Nephron progenitor cell (in vitro differentiated cells): ENCODE measurements at regions not wholly inside any gene's neighbourhood (a gene's known extent, or its start where the extent isn't known, plus 50 kb on each side); places are given as distances from the start of the nearest gene placed in this dataset.

Experiments used
- DNase-seq: peaks from one replicate; pipeline ENCODE4 v3.0.0; 2021
- H3K27ac Mint-ChIP-seq: 2 replicates; pipeline ENCODE4 v1.8.0; 2021; ENCODE audit warnings: mild to moderate bottlenecking, moderate library complexity, mixed read lengths
- H3K27me3 Mint-ChIP-seq: 2 replicates; pipeline ENCODE4 v1.8.0; 2021; ENCODE audit warnings: mild to moderate bottlenecking, low read depth, mixed read lengths; ENCODE audit not compliant: poor library complexity
- H3K36me3 Mint-ChIP-seq: 2 replicates; pipeline ENCODE4 v1.8.0; 2021; ENCODE audit warnings: low read depth, mixed read lengths
- H3K4me1 Mint-ChIP-seq: 2 replicates; pipeline ENCODE4 v1.8.0; 2021; ENCODE audit warnings: mixed read lengths
- H3K4me3 Mint-ChIP-seq: 2 replicates; pipeline ENCODE4 v1.8.0; 2021; ENCODE audit warnings: mild to moderate bottlenecking, moderate library complexity, mixed read lengths
- H3K9me3 Mint-ChIP-seq: 2 replicates; pipeline ENCODE4 v1.8.0; 2021; ENCODE audit warnings: mild to moderate bottlenecking, moderate library complexity, mixed read lengths
- TF ChIP-seq, protein P1 (sequence below): fragments of 200-600 bp; sonication (generic); IDR thresholded peaks from 2 replicates; pipeline ENCODE4 v1.5.0; 2021; ENCODE audit warnings: antibody characterized with exemption

DNA sequence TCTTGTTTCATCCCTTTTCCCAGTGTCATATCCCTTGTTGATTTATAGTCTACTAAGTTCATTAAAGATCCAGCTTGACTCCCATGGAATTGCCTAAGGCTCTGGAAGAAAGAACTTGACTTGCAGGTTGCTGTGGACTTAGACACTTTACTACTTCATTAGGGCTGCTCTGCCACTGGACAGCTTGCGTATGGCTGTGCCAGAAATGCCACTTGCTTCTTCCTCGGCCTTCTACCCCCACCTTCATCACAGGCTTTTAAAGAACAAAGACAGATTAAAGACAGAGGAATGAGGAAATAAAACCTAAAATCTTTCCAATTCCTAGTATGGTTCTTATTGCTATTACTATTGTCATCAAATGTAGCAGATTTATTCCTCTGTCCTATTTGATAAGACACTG lies 591.7 kb downstream of the BCL11A start:
- H3K9me3 Mint-ChIP-seq = no peaks in the 10 kb centered on the region
- no peak overlapping the region for H3K4me3 Mint-ChIP-seq
- DNase-seq = no peak
- no peak overlapping the region for H3K27ac Mint-ChIP-seq
- peaks cover 2% of the 10 kb centered on the region for H3K27me3 Mint-ChIP-seq
- TF ChIP-seq, protein P1, sequence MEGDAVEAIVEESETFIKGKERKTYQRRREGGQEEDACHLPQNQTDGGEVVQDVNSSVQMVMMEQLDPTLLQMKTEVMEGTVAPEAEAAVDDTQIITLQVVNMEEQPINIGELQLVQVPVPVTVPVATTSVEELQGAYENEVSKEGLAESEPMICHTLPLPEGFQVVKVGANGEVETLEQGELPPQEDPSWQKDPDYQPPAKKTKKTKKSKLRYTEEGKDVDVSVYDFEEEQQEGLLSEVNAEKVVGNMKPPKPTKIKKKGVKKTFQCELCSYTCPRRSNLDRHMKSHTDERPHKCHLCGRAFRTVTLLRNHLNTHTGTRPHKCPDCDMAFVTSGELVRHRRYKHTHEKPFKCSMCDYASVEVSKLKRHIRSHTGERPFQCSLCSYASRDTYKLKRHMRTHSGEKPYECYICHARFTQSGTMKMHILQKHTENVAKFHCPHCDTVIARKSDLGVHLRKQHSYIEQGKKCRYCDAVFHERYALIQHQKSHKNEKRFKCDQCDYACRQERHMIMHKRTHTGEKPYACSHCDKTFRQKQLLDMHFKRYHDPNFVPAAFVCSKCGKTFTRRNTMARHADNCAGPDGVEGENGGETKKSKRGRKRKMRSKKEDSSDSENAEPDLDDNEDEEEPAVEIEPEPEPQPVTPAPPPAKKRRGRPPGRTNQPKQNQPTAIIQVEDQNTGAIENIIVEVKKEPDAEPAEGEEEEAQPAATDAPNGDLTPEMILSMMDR = no peak
- no peaks in the 10 kb centered on the region for H3K36me3 Mint-ChIP-seq
- H3K4me1 Mint-ChIP-seq = no peaks in the 10 kb centered on the region

GRCh38 chr2:59959944-59960343 lies 593.5 kb downstream of the BCL11A start:
- DNase-seq = no peak
- H3K4me3 Mint-ChIP-seq = no peak overlapping the region
- peaks cover 5% of the 10 kb centered on the region for H3K27me3 Mint-ChIP-seq
- H3K9me3 Mint-ChIP-seq = no peaks in the 10 kb centered on the region
- no peak overlapping the region for H3K27ac Mint-ChIP-seq
- H3K4me1 Mint-ChIP-seq = no peaks in the 10 kb centered on the region
- TF ChIP-seq, protein P1 = no peak
- no peaks in the 10 kb centered on the region for H3K36me3 Mint-ChIP-seq

DNA sequence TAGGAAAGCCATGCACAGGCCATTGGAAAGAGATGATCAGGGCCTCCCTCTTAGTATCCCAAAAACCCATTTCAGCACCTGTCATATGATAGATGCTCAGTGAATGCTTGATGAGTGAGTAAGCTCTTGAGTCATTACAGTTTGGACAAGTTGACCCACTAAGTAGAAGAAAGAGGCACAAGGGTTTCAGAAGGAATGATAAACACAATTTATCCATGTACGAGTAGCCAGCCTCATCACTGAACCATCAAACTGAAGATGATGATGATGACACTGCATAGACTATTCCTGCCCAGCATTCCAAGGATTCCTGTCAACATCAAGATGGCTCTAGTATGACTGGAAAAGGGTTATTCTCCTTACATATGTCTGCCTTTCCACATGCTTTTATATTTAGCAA lies 596.0 kb downstream of the BCL11A start:
- H3K27ac Mint-ChIP-seq = no peak overlapping the region
- peaks cover 5% of the 10 kb centered on the region for H3K27me3 Mint-ChIP-seq
- no peaks in the 10 kb centered on the region for H3K4me1 Mint-ChIP-seq
- TF ChIP-seq, protein P1 = no peak
- H3K4me3 Mint-ChIP-seq = no peak overlapping the region
- no peaks in the 10 kb centered on the region for H3K9me3 Mint-ChIP-seq
- H3K36me3 Mint-ChIP-seq = no peaks in the 10 kb centered on the region
- DNase-seq = no peak

DNA sequence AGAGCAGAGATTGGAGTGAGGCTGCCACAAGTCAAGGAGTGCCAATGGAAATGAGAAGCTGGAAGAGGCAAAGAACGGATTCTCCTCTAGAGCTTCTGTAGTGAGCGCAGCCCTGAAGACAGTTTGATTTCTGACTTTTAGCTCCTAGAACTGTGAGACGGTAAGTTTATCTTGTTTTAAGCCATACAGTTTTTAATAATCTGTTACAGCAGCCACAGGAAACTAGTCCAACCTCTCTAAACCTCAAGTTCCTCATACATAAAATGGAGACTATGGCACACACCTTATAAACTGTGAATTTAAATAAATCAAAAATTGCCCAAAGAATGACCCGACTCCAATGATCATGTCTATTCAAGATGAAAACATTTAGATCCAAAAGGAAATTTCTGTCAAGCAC lies 596.5 kb downstream of the BCL11A start:
- no peaks in the 10 kb centered on the region for H3K4me1 Mint-ChIP-seq
- TF ChIP-seq, protein P1 = no peak
- DNase-seq = no peak
- H3K27me3 Mint-ChIP-seq = peaks cover 5% of the 10 kb centered on the region
- H3K36me3 Mint-ChIP-seq = no peaks in the 10 kb centered on the region
- H3K4me3 Mint-ChIP-seq = no peak overlapping the region
- no peak overlapping the region for H3K27ac Mint-ChIP-seq
- no peaks in the 10 kb centered on the region for H3K9me3 Mint-ChIP-seq

DNA sequence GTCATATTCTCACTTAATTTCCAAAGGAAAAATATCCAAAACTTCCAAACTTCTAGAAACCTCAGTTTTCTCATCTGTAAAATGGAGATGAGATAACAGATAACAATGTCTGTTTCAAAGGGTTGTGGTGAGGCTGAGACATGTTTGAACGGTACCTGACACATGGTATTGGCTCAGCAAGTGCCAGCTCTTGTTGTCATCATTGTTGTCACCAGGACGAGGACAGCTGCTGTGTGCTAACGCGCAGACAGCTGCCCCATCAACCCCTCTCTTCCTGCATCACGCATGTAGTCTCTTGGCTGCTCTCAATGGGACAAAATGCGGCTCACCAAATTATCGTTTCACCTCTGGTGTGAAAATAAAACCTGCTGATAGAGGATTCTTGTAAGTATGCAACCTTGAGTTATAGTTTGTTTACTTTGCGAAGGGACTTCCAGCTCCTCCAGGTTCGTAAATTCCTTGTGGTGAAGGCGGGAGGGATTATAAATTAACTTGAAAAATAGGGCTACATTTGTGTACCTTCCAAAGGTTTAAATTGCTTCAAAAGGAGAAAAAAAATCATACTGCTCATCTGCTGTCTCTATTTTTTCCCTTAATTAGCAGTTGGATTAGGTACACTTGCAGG lies 605.4 kb downstream of the BCL11A start:
- Mint-ChIP-seq H3K36me3 (no peaks in the 10 kb centered on the region), H3K9me3 (no peaks in the 10 kb centered on the region), H3K4me1 (peaks cover 39% of the 10 kb centered on the region), H3K4me3 (peak overlapping the region; percentile 44), H3K27me3 (peaks cover 7% of the 10 kb centered on the region), H3K27ac (no peak overlapping the region)
- TF ChIP-seq, protein P1 = no peak
- DNase-seq = no peak

DNA sequence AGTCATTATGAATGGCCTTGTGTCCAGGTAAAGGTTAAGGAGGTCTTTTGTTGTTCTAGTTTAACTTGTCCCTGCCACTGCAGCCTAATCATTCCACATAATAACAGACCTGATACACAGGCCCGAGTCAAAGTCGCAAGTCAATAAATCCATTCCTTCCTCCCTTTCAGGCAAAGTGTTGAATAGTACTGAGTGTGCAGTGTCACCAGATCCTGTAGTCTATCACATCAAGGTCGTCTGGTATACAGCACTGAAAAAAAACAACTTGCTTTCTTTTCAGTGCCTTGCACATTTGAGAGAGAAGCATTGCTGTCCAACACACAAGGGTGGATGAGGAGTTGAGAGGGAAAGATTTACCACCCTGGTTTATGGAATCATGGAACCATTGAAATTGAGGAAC lies 606.2 kb downstream of the BCL11A start:
- peaks cover 39% of the 10 kb centered on the region for H3K4me1 Mint-ChIP-seq
- H3K27ac Mint-ChIP-seq = no peak overlapping the region
- H3K9me3 Mint-ChIP-seq = no peaks in the 10 kb centered on the region
- peaks cover 7% of the 10 kb centered on the region for H3K27me3 Mint-ChIP-seq
- H3K4me3 Mint-ChIP-seq = no peak overlapping the region
- TF ChIP-seq, protein P1 = no peak
- no peaks in the 10 kb centered on the region for H3K36me3 Mint-ChIP-seq
- no peak for DNase-seq
